ENCODE measurements at regions not wholly inside any gene's neighbourhood (a gene's known extent, or its start where the extent isn't known, plus 50 kb on each side); places are given as distances from the start of the nearest gene placed in this dataset.

- TF ChIP-seq GATA3 (IDR thresholded peaks at IDR 0.05; ENCODE audit: low read depth, low read length) (no peak), GATA2 (IDR thresholded peaks at IDR 0.05; ENCODE audit: low read depth, low read length) (no peak)
Observed at GRCh38 chr1:233479110-233479890, 134.6 kb upstream of the KCNK1 start.
